ENCODE measurements at regions not wholly inside any gene's neighbourhood (a gene's known extent, or its start where the extent isn't known, plus 50 kb on each side); places are given as distances from the start of the nearest gene placed in this dataset.

DNA sequence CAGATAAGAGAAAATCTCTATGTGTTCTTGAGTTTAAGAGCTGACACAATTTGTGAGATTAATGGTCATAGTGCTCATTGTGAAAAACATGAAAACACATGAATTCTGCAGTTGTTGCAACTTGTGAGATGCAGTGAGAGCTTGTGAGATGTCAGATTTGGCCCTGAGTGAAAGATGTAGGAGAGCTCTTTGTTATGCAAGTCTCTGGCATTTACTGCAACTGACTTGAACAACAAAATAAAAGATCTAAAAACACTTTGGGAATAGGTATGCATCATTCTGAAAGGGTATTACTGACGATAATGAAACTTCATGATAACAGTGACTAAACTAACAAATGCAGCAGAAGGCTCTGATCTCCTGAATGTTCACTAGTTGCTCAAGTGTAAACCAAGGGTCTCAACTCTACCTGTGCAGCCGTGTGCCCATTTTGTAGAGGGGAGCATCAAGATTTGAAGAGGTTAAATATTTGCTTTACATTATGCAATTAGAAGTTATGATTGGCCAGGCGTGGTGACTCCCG lies 50.8 kb upstream of the SMIM36 start:
- ChIA-PET POLR2A (no interaction called here), CTCF (no interaction called here)
- Histone ChIP-seq H3K4me3 (ENCODE audit: control extremely low read depth in 1 of 5, extremely low read depth in 1 of 5, insufficient read depth in 1 of 5, low read depth in 2 of 5, low read length in 4 of 5) (no peak overlapping the region), H3K79me2 (ENCODE audit: control insufficient read depth, insufficient read depth, low read length) (no peaks in the 10 kb centered on the region), H3K27me3 (replicated peaks in 1 of 4; ENCODE audit: control extremely low read depth in 1 of 4, control insufficient read depth in 3 of 4, insufficient read depth in 4 of 4, low read length in 3 of 4) (no peaks in the 10 kb centered on the region), H3K27ac (ENCODE audit: low read length in 2 of 2) (no peak overlapping the region), H3K9ac (ENCODE audit: low read length) (no peak overlapping the region), H2AFZ (ENCODE audit: insufficient read depth, low read depth, low read length, poor library complexity, severe bottlenecking) (no peak overlapping the region), H4K20me1 (ENCODE audit: control insufficient read depth, insufficient read depth, low read length, poor library complexity, severe bottlenecking) (no peaks in the 10 kb centered on the region), H3K4me1 (ENCODE audit: control insufficient read depth in 2 of 2, insufficient read depth in 2 of 2, low read length in 2 of 2) (no peaks in the 10 kb centered on the region), H3K9me3 (ENCODE audit: control extremely low read depth in 1 of 3, control insufficient read depth in 2 of 3, insufficient read depth in 1 of 3, low read length in 2 of 3) (no peaks in the 10 kb centered on the region), H3K36me3 (replicated peaks in 1 of 2; ENCODE audit: control extremely low read depth in 1 of 2, control insufficient read depth in 1 of 2, extremely low read depth in 1 of 2, insufficient read depth in 2 of 2, low read length in 1 of 2) (no peaks in the 10 kb centered on the region), H3K4me2 (replicated peaks; ENCODE audit: low read depth, low read length, poor library complexity, severe bottlenecking) (no peak overlapping the region)
- H3K9me3 Mint-ChIP-seq (ENCODE audit: insufficient read depth): no peaks in the 10 kb centered on the region
- no peak for TF ChIP-seq EZH2 (IDR thresholded peaks at IDR 0.05; ENCODE audit: borderline replicate concordance, insufficient read depth, low read depth, low read length, poor library complexity, severe bottlenecking)
- TF ChIP-seq, protein P1, sequence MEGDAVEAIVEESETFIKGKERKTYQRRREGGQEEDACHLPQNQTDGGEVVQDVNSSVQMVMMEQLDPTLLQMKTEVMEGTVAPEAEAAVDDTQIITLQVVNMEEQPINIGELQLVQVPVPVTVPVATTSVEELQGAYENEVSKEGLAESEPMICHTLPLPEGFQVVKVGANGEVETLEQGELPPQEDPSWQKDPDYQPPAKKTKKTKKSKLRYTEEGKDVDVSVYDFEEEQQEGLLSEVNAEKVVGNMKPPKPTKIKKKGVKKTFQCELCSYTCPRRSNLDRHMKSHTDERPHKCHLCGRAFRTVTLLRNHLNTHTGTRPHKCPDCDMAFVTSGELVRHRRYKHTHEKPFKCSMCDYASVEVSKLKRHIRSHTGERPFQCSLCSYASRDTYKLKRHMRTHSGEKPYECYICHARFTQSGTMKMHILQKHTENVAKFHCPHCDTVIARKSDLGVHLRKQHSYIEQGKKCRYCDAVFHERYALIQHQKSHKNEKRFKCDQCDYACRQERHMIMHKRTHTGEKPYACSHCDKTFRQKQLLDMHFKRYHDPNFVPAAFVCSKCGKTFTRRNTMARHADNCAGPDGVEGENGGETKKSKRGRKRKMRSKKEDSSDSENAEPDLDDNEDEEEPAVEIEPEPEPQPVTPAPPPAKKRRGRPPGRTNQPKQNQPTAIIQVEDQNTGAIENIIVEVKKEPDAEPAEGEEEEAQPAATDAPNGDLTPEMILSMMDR (IDR thresholded peaks at IDR 0.05): no peak
- 100% methylated on average over 3 of the region's 4 CpGs for WGBS (ENCODE audit: insufficient coverage)
- no peak overlapping the region for H3K27ac Mint-ChIP-seq
- DNase-seq (no peak), ATAC-seq (ENCODE audit: low read depth) (no peak)
- intact Hi-C loops (cut with micrococcal nuclease): no loop called here
- no peaks in the 10 kb centered on the region for H3K4me1 Mint-ChIP-seq
- no peak overlapping the region for H3K4me3 Mint-ChIP-seq
- peaks cover 4% of the 10 kb centered on the region for H3K27me3 Mint-ChIP-seq

- ATAC-seq (ENCODE audit: low read depth) (no peak), DNase-seq (no peak)
- H3K4me1 Mint-ChIP-seq: no peaks in the 10 kb centered on the region
- H3K9me3 Mint-ChIP-seq (ENCODE audit: insufficient read depth): no peaks in the 10 kb centered on the region
- Histone ChIP-seq H2AFZ (ENCODE audit: insufficient read depth, low read depth, low read length, poor library complexity, severe bottlenecking) (no peak overlapping the region), H3K27me3 (replicated peaks in 1 of 4; ENCODE audit: control extremely low read depth in 1 of 4, control insufficient read depth in 3 of 4, insufficient read depth in 4 of 4, low read length in 3 of 4) (no peaks in the 10 kb centered on the region), H3K9me3 (ENCODE audit: control extremely low read depth in 1 of 3, control insufficient read depth in 2 of 3, insufficient read depth in 1 of 3, low read length in 2 of 3) (no peaks in the 10 kb centered on the region), H3K9ac (ENCODE audit: low read length) (no peak overlapping the region), H3K4me2 (replicated peaks; ENCODE audit: low read depth, low read length, poor library complexity, severe bottlenecking) (no peak overlapping the region), H3K36me3 (replicated peaks in 1 of 2; ENCODE audit: control extremely low read depth in 1 of 2, control insufficient read depth in 1 of 2, extremely low read depth in 1 of 2, insufficient read depth in 2 of 2, low read length in 1 of 2) (no peaks in the 10 kb centered on the region), H4K20me1 (ENCODE audit: control insufficient read depth, insufficient read depth, low read length, poor library complexity, severe bottlenecking) (no peaks in the 10 kb centered on the region), H3K79me2 (ENCODE audit: control insufficient read depth, insufficient read depth, low read length) (no peaks in the 10 kb centered on the region), H3K4me3 (ENCODE audit: control extremely low read depth in 1 of 5, extremely low read depth in 1 of 5, insufficient read depth in 1 of 5, low read depth in 2 of 5, low read length in 4 of 5) (no peak overlapping the region), H3K27ac (ENCODE audit: low read length in 2 of 2) (no peak overlapping the region), H3K4me1 (ENCODE audit: control insufficient read depth in 2 of 2, insufficient read depth in 2 of 2, low read length in 2 of 2) (no peaks in the 10 kb centered on the region)
- intact Hi-C loops (cut with micrococcal nuclease): no loop called here
- no peak overlapping the region for H3K4me3 Mint-ChIP-seq
- ChIA-PET CTCF (no interaction called here), POLR2A (no interaction called here)
- peaks cover 4% of the 10 kb centered on the region for H3K27me3 Mint-ChIP-seq
- no peak overlapping the region for H3K27ac Mint-ChIP-seq
- WGBS (ENCODE audit: insufficient coverage): 96% methylated on average over 21 of the region's 26 CpGs
- TF ChIP-seq, protein P1 (IDR thresholded peaks at IDR 0.05): no peak
- TF ChIP-seq EZH2 (IDR thresholded peaks at IDR 0.05; ENCODE audit: borderline replicate concordance, insufficient read depth, low read depth, low read length, poor library complexity, severe bottlenecking): no peak
Measured at GRCh38 chr17:55561316-55561972, 50.2 kb upstream of the SMIM36 start.
